Limb (tissue), 2 donors: ENCODE measurements at regions not wholly inside any gene's neighbourhood (a gene's known extent, or its start where the extent isn't known, plus 50 kb on each side); places are given as distances from the start of the nearest gene placed in this dataset.
"Not testable (repeated sequence)": the region's sequence is repeated elsewhere in the genome, so short reads cannot be mapped to it uniquely, and the experiment has no call there.

Experiments
- DNase-seq, 2 donors: peaks; one replicate each; pipeline ENCODE4 v3.0.0-alpha.2; 2016; ENCODE audit errors: extremely low spot score in 2 of 2

- DNase-seq = no peak
Measured at GRCh38 chr5:163161512-163161911, 275.9 kb upstream of the CCNG1 start.

GRCh38 chr5:163162645-163163044 lies 274.8 kb upstream of the CCNG1 start:
- no peak for DNase-seq

GRCh38 chr5:163163858-163164257 lies 273.5 kb upstream of the CCNG1 start:
- no peak for DNase-seq

- DNase-seq = no peak
Measured at GRCh38 chr5:163165277-163165676, 272.1 kb upstream of the CCNG1 start.

GRCh38 chr5:163170161-163170560 lies 267.2 kb upstream of the CCNG1 start:
- DNase-seq = not testable (repeated sequence)

- no peak for DNase-seq
Measured at GRCh38 chr5:163172540-163173338, 264.7 kb upstream of the CCNG1 start.

- no peak for DNase-seq
Measured at GRCh38 chr5:163177971-163178370, 259.4 kb upstream of the CCNG1 start.

GRCh38 chr5:163185315-163185714 lies 252.1 kb upstream of the CCNG1 start:
- no peak for DNase-seq

GRCh38 chr5:163189023-163189553 lies 248.3 kb upstream of the CCNG1 start:
- no peak for DNase-seq

GRCh38 chr5:163190283-163190682 lies 247.1 kb upstream of the CCNG1 start:
- DNase-seq = no peak

GRCh38 chr5:163190784-163191183 lies 246.6 kb upstream of the CCNG1 start:
- no peak for DNase-seq

GRCh38 chr5:163193886-163194285 lies 243.5 kb upstream of the CCNG1 start:
- no peak for DNase-seq

- no peak for DNase-seq
Measured at GRCh38 chr5:163205645-163206044, 231.8 kb upstream of the CCNG1 start.

GRCh38 chr5:163221581-163221980 lies 215.8 kb upstream of the CCNG1 start:
- DNase-seq = no peak

GRCh38 chr5:163222982-163223381 lies 214.4 kb upstream of the CCNG1 start:
- no peak for DNase-seq

- no peak for DNase-seq
Measured at GRCh38 chr5:163244445-163244987, 192.9 kb upstream of the CCNG1 start.

- DNase-seq = no peak
Measured at GRCh38 chr5:163245584-163245983, 191.8 kb upstream of the CCNG1 start.

GRCh38 chr5:163248333-163248732 lies 189.1 kb upstream of the CCNG1 start:
- DNase-seq = no peak

GRCh38 chr5:163248871-163249270 lies 188.5 kb upstream of the CCNG1 start:
- DNase-seq = no peak

- DNase-seq = no peak
Measured at GRCh38 chr5:163252950-163253349, 184.4 kb upstream of the CCNG1 start.

- DNase-seq = no peak
Measured at GRCh38 chr5:163259495-163259894, 177.9 kb upstream of the CCNG1 start.

- DNase-seq = no peak
Measured at GRCh38 chr5:163260471-163260870, 176.9 kb upstream of the CCNG1 start.

GRCh38 chr5:163260961-163261360 lies 176.4 kb upstream of the CCNG1 start:
- no peak for DNase-seq
